ENCODE measurements at regions not wholly inside any gene's neighbourhood (a gene's known extent, or its start where the extent isn't known, plus 50 kb on each side); places are given as distances from the start of the nearest gene placed in this dataset.

- TF ChIP-seq ZNF274 (IDR thresholded peaks at IDR 0.05; ENCODE audit: low read depth, low read length) = no peak
- TF ChIP-seq SUZ12 (IDR thresholded peaks at IDR 0.05; ENCODE audit: extremely low read depth, insufficient read depth, insufficient read length) = no peak
- no peak for TF ChIP-seq YY1 (IDR thresholded peaks at IDR 0.05; ENCODE audit: insufficient read depth, insufficient read length)
Observed at GRCh38 chr2:2861666-2862240, 515.9 kb downstream of the EIPR1 start.

Measured in NT2/D1 (cell line).